HEK293 (cell line): ENCODE measurements at regions not wholly inside any gene's neighbourhood (a gene's known extent, or its start where the extent isn't known, plus 50 kb on each side); places are given as distances from the start of the nearest gene placed in this dataset.

Experiments
- CTCF ChIA-PET: fragments of 350-600 bp; formaldehyde crosslinking; extraction: SDS; loops from one replicate; lab custom pipeline; 2021; ENCODE audit warnings: antibody characterized with exemption; lab: Yijun Ruan, JAX
- POLR2A ChIA-PET: fragments of 300-600 bp; formaldehyde crosslinking; extraction: SDS; loops from one replicate; lab custom pipeline; 2020; ENCODE audit warnings: antibody characterized with exemption, inconsistent platforms; lab: Yijun Ruan, JAX
- H3K27ac ChIP-seq: fragments of 200-500 bp; sonication (Bioruptor generic); 2 replicates; pipeline ENCODE4 v1.5.1; 2014; ENCODE audit warnings: low read depth, low read length, control low read depth, inconsistent platforms; ENCODE audit errors: extremely low read depth
- H3K36me3 ChIP-seq, 2 experiments: fragments of 200-500 bp in 1 of 2; sonication (Bioruptor generic) in 1 of 2; 1 replicate in 1 of 2; 2 replicates in 1 of 2; pipeline ENCODE4 v1.5.1; 2014 to 2017; ENCODE audit warnings: inconsistent platforms in 2 of 2, low read length in 2 of 2; ENCODE audit not compliant: control insufficient read depth in 2 of 2, insufficient read depth in 1 of 2
- H3K4me1 ChIP-seq: fragments of 200-500 bp; sonication (Bioruptor generic); 2 replicates; pipeline ENCODE4 v1.5.1; 2014; ENCODE audit warnings: mild to moderate bottlenecking, low read length, inconsistent platforms; ENCODE audit not compliant: control insufficient read depth, insufficient read depth
- H3K4me3 ChIP-seq: 2 replicates; pipeline ENCODE4 v1.5.1; 2011; ENCODE audit warnings: low read depth, mild to moderate bottlenecking, control low read depth, low read length, moderate library complexity
- H3K9me3 ChIP-seq: fragments of 200-500 bp; sonication (Bioruptor generic); 2 replicates; pipeline ENCODE4 v1.5.1; 2014; ENCODE audit warnings: low read depth, low read length, inconsistent platforms; ENCODE audit not compliant: control insufficient read depth, insufficient read depth
- KLF8 ChIP-seq: fragments of 450-650 bp; formaldehyde crosslinking; IDR thresholded peaks from 2 replicates; pipeline ENCODE4 v1.5.1; 2016; ENCODE audit warnings: missing biosample characterization, missing genetic modification characterization
- PBX3 ChIP-seq: sonication (generic); formaldehyde crosslinking; IDR thresholded peaks from 2 replicates; pipeline ENCODE4 v1.8.1; 2022; ENCODE audit warnings: mild to moderate bottlenecking, moderate library complexity, missing genetic modification reagents
- PRDM6 ChIP-seq: fragments of 450-650 bp; formaldehyde crosslinking; IDR thresholded peaks from 2 replicates; pipeline ENCODE4 v1.5.1; 2017; ENCODE audit warnings: missing biosample characterization, missing genetic modification characterization
- SALL2 ChIP-seq: fragments of 450-650 bp; formaldehyde crosslinking; IDR thresholded peaks from 2 replicates; pipeline ENCODE4 v1.5.0; 2017; ENCODE audit warnings: missing biosample characterization, mild to moderate bottlenecking, missing genetic modification characterization, borderline replicate concordance
- SCRT1 ChIP-seq: fragments of 450-650 bp; formaldehyde crosslinking; IDR thresholded peaks from 2 replicates; pipeline ENCODE4 v1.5.1; 2016; ENCODE audit warnings: missing biosample characterization, missing genetic modification characterization, borderline replicate concordance
- ZBTB48 ChIP-seq: fragments of 450-650 bp; formaldehyde crosslinking; IDR thresholded peaks from 2 replicates; pipeline ENCODE4 v1.5.1; 2016; ENCODE audit warnings: missing biosample characterization, missing genetic modification characterization
- ZEB2 ChIP-seq: fragments of 450-650 bp; formaldehyde crosslinking; IDR thresholded peaks from 2 replicates; pipeline ENCODE4 v1.5.1; 2016; ENCODE audit warnings: missing biosample characterization, missing genetic modification characterization
- ZNF157 ChIP-seq: fragments of 450-650 bp; formaldehyde crosslinking; IDR thresholded peaks from 2 replicates; pipeline ENCODE4 v1.5.1; 2016; ENCODE audit warnings: missing biosample characterization, missing genetic modification characterization
- ZNF169 ChIP-seq: fragments of 450-650 bp; formaldehyde crosslinking; IDR thresholded peaks from 2 replicates; pipeline ENCODE4 v1.5.1; 2016; ENCODE audit warnings: missing biosample characterization, missing genetic modification characterization
- ZNF184 ChIP-seq: fragments of 450-650 bp; IDR thresholded peaks from 2 replicates; pipeline ENCODE4 v1.5.1; 2018; ENCODE audit warnings: missing biosample characterization, mild to moderate bottlenecking, missing genetic modification characterization
- ZNF221 ChIP-seq: fragments of 450-650 bp; formaldehyde crosslinking; IDR thresholded peaks from 2 replicates; pipeline ENCODE4 v1.5.1; 2017; ENCODE audit warnings: missing biosample characterization, missing genetic modification characterization, borderline replicate concordance
- ZNF223 ChIP-seq: fragments of 450-650 bp; formaldehyde crosslinking; IDR thresholded peaks from 2 replicates; pipeline ENCODE4 v1.5.1; 2016; ENCODE audit warnings: missing biosample characterization, missing genetic modification characterization
- ZNF280D ChIP-seq: fragments of 450-650 bp; formaldehyde crosslinking; IDR thresholded peaks from 2 replicates; pipeline ENCODE4 v1.5.1; 2016; ENCODE audit warnings: missing biosample characterization, missing genetic modification characterization
- ZNF416 ChIP-seq: fragments of 450-650 bp; formaldehyde crosslinking; IDR thresholded peaks from 2 replicates; pipeline ENCODE4 v1.5.1; 2016; ENCODE audit warnings: missing biosample characterization, missing genetic modification characterization
- ZNF510 ChIP-seq: fragments of 450-650 bp; formaldehyde crosslinking; IDR thresholded peaks from 2 replicates; pipeline ENCODE4 v1.5.1; 2018; ENCODE audit warnings: mild to moderate bottlenecking, missing genetic modification characterization, missing biosample characterization; ENCODE audit not compliant: insufficient replicate concordance
- ZNF571 ChIP-seq: fragments of 450-650 bp; formaldehyde crosslinking; IDR thresholded peaks from 2 replicates; pipeline ENCODE4 v1.5.0; 2017; ENCODE audit warnings: missing biosample characterization, missing genetic modification characterization
- ZNF623 ChIP-seq: fragments of 450-650 bp; formaldehyde crosslinking; IDR thresholded peaks from 2 replicates; pipeline ENCODE4 v1.5.1; 2016; ENCODE audit warnings: missing biosample characterization, missing genetic modification characterization
- ZNF776 ChIP-seq: fragments of 450-650 bp; formaldehyde crosslinking; IDR thresholded peaks from 2 replicates; pipeline ENCODE4 v1.5.0; 2017; ENCODE audit warnings: missing biosample characterization, missing genetic modification characterization, borderline replicate concordance
- ZSCAN30 ChIP-seq: fragments of 450-650 bp; IDR thresholded peaks from 2 replicates; pipeline ENCODE4 v1.5.1; 2018; ENCODE audit warnings: missing biosample characterization, mild to moderate bottlenecking, missing genetic modification characterization, moderate library complexity
- TF ChIP-seq, protein P1 (sequence below): fragments of 450-650 bp; formaldehyde crosslinking; IDR thresholded peaks from 2 replicates; pipeline ENCODE4 v1.5.1; 2016; ENCODE audit warnings: missing biosample characterization, missing genetic modification characterization
- TF ChIP-seq, protein P2 (sequence below): fragments of 450-650 bp; formaldehyde crosslinking; IDR thresholded peaks from 2 replicates; pipeline ENCODE4 v1.5.1; 2016; ENCODE audit warnings: missing biosample characterization, missing genetic modification characterization
- TF ChIP-seq, protein P3 (sequence below): fragments of 450-650 bp; formaldehyde crosslinking; IDR thresholded peaks from 2 replicates; pipeline ENCODE4 v1.5.1; 2017; ENCODE audit warnings: missing biosample characterization, missing genetic modification characterization

GRCh38 chr11:31968461-31969358 lies 122.2 kb upstream of the RCN1 start:
- Histone ChIP-seq H3K9me3 (no peaks in the 10 kb centered on the region), H3K4me1 (no peaks in the 10 kb centered on the region), H3K4me3 (no peak overlapping the region), H3K27ac (no peak overlapping the region), H3K36me3 (no peaks in the 10 kb centered on the region)
- ChIA-PET CTCF (interaction anchor here (0.6 to 2.2 kb wide), 4 partner anchors 11 to 573 kb away, joined by 3 to 16 read pairs (median 4); no protein-coding TSS in a partner anchor), POLR2A (no interaction called here)
- TF ChIP-seq ZNF280D (tag by site-specific recombination) = no peak
- no peak for TF ChIP-seq KLF8 (tag by site-specific recombination)
- TF ChIP-seq ZNF776 (tag by site-specific recombination) = no peak
- TF ChIP-seq PRDM6 = no peak
- TF ChIP-seq ZNF510 (tag by site-specific recombination) = no peak
- TF ChIP-seq ZBTB48 (tag by site-specific recombination) = no peak
- TF ChIP-seq ZEB2 (tag by site-specific recombination) = no peak
- no peak for TF ChIP-seq ZNF157 (tag by site-specific recombination)
- TF ChIP-seq, protein P1, sequence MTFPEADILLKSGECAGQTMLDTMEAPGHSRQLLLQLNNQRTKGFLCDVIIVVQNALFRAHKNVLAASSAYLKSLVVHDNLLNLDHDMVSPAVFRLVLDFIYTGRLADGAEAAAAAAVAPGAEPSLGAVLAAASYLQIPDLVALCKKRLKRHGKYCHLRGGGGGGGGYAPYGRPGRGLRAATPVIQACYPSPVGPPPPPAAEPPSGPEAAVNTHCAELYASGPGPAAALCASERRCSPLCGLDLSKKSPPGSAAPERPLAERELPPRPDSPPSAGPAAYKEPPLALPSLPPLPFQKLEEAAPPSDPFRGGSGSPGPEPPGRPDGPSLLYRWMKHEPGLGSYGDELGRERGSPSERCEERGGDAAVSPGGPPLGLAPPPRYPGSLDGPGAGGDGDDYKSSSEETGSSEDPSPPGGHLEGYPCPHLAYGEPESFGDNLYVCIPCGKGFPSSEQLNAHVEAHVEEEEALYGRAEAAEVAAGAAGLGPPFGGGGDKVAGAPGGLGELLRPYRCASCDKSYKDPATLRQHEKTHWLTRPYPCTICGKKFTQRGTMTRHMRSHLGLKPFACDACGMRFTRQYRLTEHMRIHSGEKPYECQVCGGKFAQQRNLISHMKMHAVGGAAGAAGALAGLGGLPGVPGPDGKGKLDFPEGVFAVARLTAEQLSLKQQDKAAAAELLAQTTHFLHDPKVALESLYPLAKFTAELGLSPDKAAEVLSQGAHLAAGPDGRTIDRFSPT (tag by site-specific recombination) = no peak
- no peak for TF ChIP-seq ZNF416
- TF ChIP-seq SALL2 (tag by site-specific recombination) = no peak
- TF ChIP-seq ZNF169 (tag by site-specific recombination) = no peak
- TF ChIP-seq ZNF223 (tag by site-specific recombination) = no peak

- H3K27ac ChIP-seq = no peak overlapping the region
- no peaks in the 10 kb centered on the region for H3K9me3 ChIP-seq
- CTCF ChIA-PET = interaction anchor here (0.6 to 1.8 kb wide), 3 partner anchors 9 to 104 kb away, joined by 3 to 13 read pairs (median 5); no protein-coding TSS in a partner anchor
- no peak overlapping the region for H3K4me3 ChIP-seq
- POLR2A ChIA-PET = no interaction called here
- no peaks in the 10 kb centered on the region for H3K4me1 ChIP-seq
- no peaks in the 10 kb centered on the region for H3K36me3 ChIP-seq
- TF ChIP-seq, protein P2, sequence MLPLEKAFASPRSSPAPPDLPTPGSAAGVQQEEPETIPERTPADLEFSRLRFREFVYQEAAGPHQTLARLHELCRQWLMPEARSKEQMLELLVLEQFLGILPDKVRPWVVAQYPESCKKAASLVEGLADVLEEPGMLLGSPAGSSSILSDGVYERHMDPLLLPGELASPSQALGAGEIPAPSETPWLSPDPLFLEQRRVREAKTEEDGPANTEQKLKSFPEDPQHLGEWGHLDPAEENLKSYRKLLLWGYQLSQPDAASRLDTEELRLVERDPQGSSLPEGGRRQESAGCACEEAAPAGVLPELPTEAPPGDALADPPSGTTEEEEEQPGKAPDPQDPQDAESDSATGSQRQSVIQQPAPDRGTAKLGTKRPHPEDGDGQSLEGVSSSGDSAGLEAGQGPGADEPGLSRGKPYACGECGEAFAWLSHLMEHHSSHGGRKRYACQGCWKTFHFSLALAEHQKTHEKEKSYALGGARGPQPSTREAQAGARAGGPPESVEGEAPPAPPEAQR (tag by site-specific recombination) = no peak
- TF ChIP-seq PBX3 (CRISPR knock-in tag) = no peak
- no peak for TF ChIP-seq ZNF221 (tag by site-specific recombination)
- TF ChIP-seq ZNF184 = no peak
- TF ChIP-seq ZNF623 (tag by site-specific recombination) = no peak
- TF ChIP-seq, protein P3, sequence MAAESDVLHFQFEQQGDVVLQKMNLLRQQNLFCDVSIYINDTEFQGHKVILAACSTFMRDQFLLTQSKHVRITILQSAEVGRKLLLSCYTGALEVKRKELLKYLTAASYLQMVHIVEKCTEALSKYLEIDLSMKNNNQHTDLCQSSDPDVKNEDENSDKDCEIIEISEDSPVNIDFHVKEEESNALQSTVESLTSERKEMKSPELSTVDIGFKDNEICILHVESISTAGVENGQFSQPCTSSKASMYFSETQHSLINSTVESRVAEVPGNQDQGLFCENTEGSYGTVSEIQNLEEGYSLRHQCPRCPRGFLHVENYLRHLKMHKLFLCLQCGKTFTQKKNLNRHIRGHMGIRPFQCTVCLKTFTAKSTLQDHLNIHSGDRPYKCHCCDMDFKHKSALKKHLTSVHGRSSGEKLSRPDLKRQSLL (tag by site-specific recombination) = no peak
- no peak for TF ChIP-seq SCRT1 (tag by site-specific recombination)
- no peak for TF ChIP-seq ZNF571 (tag by site-specific recombination)
- no peak for TF ChIP-seq ZSCAN30 (tag by site-specific recombination)
Observed at GRCh38 chr11:31967404-31968130, 123.3 kb upstream of the RCN1 start.
